AG04450 (cell line): ENCODE measurements at regions not wholly inside any gene's neighbourhood (a gene's known extent, or its start where the extent isn't known, plus 50 kb on each side); places are given as distances from the start of the nearest gene placed in this dataset.

Source experiments
- CTCF ChIA-PET: fragments of 300-600, 350-600 bp; formaldehyde crosslinking; extraction: SDS; loops from one replicate; lab custom pipeline; 2022; ENCODE audit warnings: antibody characterized with exemption, inconsistent platforms; lab: Charles Lee
- POLR2A ChIA-PET: fragments of 350-600 bp; formaldehyde crosslinking; extraction: SDS; loops from one replicate; lab custom pipeline; 2021; ENCODE audit warnings: antibody characterized with exemption, inconsistent platforms; lab: Yijun Ruan, JAX
- DNase-seq: peaks from one replicate; pipeline ENCODE4 v3.0.0-alpha.2; 2011; ENCODE audit warnings: low read depth, low spot score
- H3K27ac ChIP-seq: one replicate; pipeline ENCODE4 v1.5.1; 2012; ENCODE audit warnings: low read depth, low read length, control low read depth
- H3K27me3 ChIP-seq: one replicate; pipeline ENCODE4 v1.6.0; 2012; ENCODE audit warnings: low read length; ENCODE audit not compliant: control insufficient read depth, insufficient read depth
- H3K4me3 ChIP-seq: 2 replicates; pipeline ENCODE4 v1.5.1; 2011; ENCODE audit warnings: mild to moderate bottlenecking, low read depth, low read length, control low read depth
- H3K9me3 ChIP-seq: 2 replicates; pipeline ENCODE4 v1.5.1; 2012; ENCODE audit warnings: low read length; ENCODE audit not compliant: control insufficient read depth, insufficient read depth
- TF ChIP-seq, protein P1 (sequence below): IDR thresholded peaks from 2 replicates; pipeline ENCODE4 v1.5.1; 2011; ENCODE audit warnings: low read depth, low read length, control low read depth, inconsistent platforms

- TF ChIP-seq, protein P1, sequence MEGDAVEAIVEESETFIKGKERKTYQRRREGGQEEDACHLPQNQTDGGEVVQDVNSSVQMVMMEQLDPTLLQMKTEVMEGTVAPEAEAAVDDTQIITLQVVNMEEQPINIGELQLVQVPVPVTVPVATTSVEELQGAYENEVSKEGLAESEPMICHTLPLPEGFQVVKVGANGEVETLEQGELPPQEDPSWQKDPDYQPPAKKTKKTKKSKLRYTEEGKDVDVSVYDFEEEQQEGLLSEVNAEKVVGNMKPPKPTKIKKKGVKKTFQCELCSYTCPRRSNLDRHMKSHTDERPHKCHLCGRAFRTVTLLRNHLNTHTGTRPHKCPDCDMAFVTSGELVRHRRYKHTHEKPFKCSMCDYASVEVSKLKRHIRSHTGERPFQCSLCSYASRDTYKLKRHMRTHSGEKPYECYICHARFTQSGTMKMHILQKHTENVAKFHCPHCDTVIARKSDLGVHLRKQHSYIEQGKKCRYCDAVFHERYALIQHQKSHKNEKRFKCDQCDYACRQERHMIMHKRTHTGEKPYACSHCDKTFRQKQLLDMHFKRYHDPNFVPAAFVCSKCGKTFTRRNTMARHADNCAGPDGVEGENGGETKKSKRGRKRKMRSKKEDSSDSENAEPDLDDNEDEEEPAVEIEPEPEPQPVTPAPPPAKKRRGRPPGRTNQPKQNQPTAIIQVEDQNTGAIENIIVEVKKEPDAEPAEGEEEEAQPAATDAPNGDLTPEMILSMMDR = no peak
- H3K4me3 ChIP-seq = no peak overlapping the region
- CTCF ChIA-PET = no interaction called here
- H3K27me3 ChIP-seq = no peaks in the 10 kb centered on the region
- POLR2A ChIA-PET = no interaction called here
- DNase-seq = no peak
- H3K27ac ChIP-seq = no peak overlapping the region
- peaks cover 3% of the 10 kb centered on the region; the same call in 1 of the 2 replicates for H3K9me3 ChIP-seq
Observed at GRCh38 chr1:75023005-75023404, 111.2 kb upstream of the LHX8 start.

DNA sequence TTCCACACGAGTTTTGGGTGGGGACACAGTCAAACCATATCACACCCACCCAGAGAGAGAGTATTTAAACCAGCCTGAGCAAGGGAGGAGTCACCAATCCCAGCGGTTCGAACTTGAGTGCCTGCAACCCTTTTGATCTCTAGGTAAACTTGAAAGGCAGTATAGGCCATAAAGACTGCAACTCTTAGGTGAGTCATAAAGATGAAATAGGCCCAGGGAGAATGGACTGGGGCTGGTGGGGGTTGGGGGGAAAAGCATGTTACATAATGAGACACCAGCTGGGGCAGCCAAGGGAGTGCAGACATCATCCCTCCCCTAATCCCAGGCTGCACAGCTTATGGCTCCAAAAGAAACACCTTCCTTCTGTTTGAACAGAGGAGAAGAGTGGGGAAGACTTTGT lies 99.8 kb upstream of the LHX8 start:
- no peak for DNase-seq
- Histone ChIP-seq H3K9me3 (peaks cover 20% of the 10 kb centered on the region; the same call in 1 of the 2 replicates), H3K27me3 (no peaks in the 10 kb centered on the region), H3K4me3 (no peak overlapping the region), H3K27ac (no peak overlapping the region)
- TF ChIP-seq, protein P1 = no peak
- CTCF ChIA-PET = no interaction called here
- POLR2A ChIA-PET = no interaction called here

DNA sequence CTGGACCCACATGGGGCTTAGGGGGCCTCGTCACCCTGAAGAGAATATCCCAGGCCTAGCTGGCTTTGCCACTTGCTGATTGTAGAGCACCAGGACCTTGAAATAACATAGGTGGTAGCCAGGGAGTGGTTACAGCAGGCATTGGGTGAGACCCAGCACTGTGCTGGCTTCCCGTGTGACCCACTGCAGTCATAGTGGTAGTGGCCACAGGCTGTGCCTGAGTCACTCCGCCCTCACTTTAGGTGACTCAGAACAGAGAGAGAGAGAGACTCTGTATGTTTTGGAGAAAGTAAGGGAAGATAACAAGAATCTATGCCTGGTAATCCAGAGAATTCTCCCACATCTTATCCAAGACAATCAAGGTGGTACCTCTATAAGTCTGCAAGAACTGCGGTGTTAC lies 98.7 kb upstream of the LHX8 start:
- Histone ChIP-seq H3K9me3 (peaks cover 20% of the 10 kb centered on the region), H3K27me3 (no peaks in the 10 kb centered on the region), H3K27ac (no peak overlapping the region), H3K4me3 (no peak overlapping the region)
- DNase-seq = no peak
- ChIA-PET POLR2A (no interaction called here), CTCF (no interaction called here)
- TF ChIP-seq, protein P1 = no peak

DNA sequence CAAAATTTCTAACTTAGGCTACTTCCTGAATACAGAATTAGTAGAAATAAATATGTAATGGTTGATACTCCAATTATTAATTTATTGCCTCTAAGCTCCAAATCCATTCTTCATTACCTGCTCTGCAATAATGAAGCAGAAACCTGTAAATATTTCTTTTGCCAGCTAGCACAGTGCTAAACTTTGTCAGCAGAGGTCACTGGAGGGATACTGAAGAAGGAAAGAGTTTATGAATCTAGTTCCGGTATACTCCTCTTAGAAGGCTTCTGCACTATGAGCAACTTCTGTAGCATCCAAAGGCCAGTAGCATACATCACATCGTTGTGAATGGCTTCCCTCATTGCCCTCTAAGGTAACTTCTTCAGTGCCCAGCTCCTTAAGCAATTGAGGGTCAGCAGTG lies 81.0 kb upstream of the LHX8 start:
- ChIA-PET POLR2A (no interaction called here), CTCF (no interaction called here)
- H3K4me3 ChIP-seq = no peak overlapping the region
- TF ChIP-seq, protein P1 = no peak
- H3K27me3 ChIP-seq = no peaks in the 10 kb centered on the region
- DNase-seq = no peak
- no peaks in the 10 kb centered on the region; the same call in 1 of the 2 replicates for H3K9me3 ChIP-seq
- no peak overlapping the region for H3K27ac ChIP-seq

GRCh38 chr1:75058424-75058823 lies 75.8 kb upstream of the LHX8 start:
- TF ChIP-seq, protein P1 = no peak
- ChIA-PET CTCF (no interaction called here), POLR2A (no interaction called here)

More at GRCh38 chr1:75058424-75058823, 75.8 kb upstream of the LHX8 start:
- H3K27ac ChIP-seq = no peak overlapping the region
- DNase-seq = no peak
- no peaks in the 10 kb centered on the region; the same call in 1 of the 2 replicates for H3K9me3 ChIP-seq
- no peaks in the 10 kb centered on the region for H3K27me3 ChIP-seq
- H3K4me3 ChIP-seq = no peak overlapping the region
